HG02571 (cell line): ENCODE measurements at regions not wholly inside any gene's neighbourhood (a gene's known extent, or its start where the extent isn't known, plus 50 kb on each side); places are given as distances from the start of the nearest gene placed in this dataset.
"Not testable (repeated sequence)": the region's sequence is repeated elsewhere in the genome, so short reads cannot be mapped to it uniquely, and the experiment has no call there.

Experiments used
- ATAC-seq: cut with Tn5 transposase; IDR thresholded peaks from one replicate; pipeline ENCODE4 v1.9.1; 2021; ENCODE audit warnings: mild to moderate bottlenecking, moderate library complexity; ENCODE audit not compliant: unreplicated experiment

DNA sequence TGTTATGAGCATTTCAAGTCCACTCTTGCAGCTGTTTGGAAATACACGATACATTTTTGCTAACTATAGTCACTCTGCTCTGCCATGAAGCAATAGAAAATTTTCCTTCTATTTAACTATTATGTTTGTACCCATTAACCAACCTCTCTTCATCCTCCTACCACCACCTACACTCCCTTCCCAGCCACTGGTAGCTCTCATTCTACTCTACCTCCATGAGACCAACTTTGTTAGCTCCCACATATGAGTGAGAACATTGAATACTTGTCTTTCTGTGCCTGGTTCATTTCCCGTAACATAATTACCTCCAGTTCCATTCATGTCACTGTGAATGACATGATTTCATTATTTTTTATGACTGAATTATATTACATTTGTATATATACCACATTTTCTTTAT is 505.9 kb upstream of the CCNG1 start:
- no peak for ATAC-seq

DNA sequence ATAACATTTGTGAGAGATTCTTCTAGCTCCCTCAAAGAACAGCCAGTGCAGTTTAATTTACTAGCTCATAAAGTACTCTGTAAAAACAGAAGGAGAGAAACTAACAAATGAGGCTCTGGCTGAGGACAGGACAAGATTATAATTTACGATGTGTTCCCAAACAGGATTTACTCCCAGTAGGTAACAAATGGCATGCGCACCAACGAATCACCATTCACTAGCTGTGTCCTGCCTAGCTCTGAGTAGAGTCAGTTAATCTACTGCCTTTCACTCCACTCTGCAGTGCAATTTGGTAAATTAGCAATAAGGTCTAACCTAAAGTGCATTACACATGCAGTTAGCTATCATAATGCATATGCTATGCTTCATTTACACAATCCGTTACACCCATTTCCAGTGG is 497.4 kb upstream of the CCNG1 start:
- ATAC-seq, result no peak

DNA sequence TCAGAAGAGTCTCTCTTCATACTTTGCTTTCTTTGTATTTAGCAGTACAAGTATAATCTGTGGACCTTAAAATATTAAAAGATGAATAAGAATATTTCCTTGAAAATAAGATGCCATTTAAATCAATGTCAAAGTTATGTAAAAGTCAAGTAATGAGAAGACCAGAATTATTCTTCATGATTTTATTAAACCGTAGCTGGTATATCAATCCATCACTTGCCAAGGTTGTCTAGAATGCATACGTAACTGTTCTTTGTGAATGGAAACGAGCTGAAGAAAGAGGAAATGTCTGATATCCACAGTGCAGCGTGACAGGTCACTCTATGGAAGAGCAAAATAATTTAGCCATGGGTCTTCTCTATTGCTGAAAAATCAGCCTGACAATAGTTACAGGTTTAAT is 488.7 kb upstream of the CCNG1 start:
- no peak for ATAC-seq

DNA sequence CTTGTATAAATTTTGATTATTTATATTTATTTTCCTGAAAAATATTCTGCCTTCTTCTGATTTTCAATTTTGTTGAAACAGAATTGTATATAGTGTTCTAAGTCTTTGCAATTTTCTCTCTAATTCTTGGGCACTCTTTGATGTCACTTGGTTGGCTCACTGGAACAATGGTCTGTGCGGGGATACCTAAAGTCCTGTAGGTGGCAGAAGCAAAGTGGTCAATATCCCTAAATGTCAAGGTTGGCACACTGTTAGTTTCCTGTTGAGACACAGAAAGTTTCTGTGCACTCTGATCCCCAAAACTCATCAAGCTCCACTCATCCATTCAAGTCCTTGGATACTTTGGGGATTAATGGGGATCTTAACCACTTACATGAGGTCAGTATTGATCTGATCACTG is 480.8 kb upstream of the CCNG1 start:
- ATAC-seq, result no peak

DNA sequence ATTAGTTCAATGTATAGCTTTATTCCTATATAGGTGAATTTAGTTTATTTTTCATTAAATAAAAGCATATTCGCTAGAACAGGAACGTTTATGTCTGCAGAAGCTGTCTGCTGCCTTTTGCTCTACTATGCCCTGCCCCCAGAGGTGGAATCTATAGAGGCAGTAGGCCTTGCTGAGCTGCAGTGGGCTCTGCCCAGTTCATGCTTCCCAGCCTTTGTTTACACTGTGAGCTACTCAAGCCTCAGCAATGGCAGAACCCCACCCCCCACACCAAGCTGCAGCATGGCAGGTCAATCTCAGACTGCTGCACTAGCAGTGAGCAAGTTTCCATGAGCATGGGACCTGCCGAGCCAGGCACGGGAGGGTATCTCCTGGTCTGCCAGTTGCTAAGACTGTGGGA is 473.3 kb upstream of the CCNG1 start:
- not testable (repeated sequence) for ATAC-seq

DNA sequence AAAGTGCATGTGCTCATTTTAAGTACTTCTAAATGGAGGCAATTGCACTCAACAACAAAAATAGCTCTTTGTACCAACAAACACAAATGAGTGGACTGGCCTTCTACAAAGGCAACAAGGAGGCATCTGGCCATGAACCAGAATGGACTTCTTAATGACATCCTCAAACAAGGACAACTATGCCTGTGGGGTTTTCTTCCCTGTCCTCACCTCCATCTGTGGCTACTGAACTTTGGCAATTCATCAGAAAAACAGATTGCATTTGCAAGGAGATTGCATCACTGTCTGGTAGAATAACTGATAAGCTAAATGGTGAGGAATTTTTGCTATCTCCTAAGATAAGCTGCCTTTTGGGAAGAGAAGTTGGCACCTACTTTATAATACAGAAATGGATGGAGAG is 447.3 kb upstream of the CCNG1 start:
- no peak for ATAC-seq

DNA sequence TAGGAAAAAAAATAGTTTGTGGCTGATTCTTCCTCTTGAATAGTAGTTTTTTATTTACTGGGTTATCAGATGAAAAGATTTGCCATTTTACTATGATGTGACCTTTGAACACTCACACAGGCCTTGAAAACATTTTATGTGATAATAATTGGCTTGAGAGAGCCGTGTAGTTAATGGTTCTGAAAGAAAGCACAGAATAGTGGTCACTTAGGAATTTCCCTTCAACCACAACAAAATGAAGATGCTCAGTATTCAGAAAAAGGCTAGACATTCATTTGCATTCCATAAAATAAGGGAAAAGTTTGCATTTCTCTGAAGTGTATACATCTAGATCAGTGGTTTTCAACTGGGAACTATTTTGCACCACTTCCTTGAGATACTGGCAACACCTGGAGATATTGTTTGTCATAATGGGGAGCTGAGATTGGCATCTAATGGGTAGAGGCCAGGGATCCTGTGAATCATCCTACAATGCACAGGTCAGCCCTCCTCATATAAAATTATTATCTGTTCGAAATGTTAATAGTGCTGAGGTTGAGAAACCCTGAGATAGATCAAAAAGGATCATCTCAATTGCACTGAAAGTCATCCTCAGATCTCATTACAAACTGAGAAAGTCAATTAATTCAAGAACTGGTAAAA is 446.4 kb upstream of the CCNG1 start:
- peak; percentile 70 for ATAC-seq

DNA sequence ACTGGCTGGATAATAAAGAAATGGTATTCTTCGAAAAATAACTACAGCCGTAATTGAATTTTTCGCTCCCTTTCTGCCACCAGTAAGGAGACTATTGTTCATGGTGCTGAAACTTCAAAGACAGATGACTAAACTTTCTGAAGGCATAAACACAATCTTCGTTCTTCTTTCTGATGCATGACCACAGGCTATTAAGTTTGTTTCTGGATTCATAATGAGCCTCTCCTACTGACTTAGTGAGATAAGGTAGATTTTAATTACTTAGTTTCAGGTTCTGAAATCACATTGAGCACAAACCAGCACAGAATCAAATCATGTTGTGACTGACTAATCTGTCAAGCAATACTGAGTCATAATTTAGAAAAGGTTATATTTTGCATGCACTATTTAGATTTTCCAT is 441.8 kb upstream of the CCNG1 start:
- no peak for ATAC-seq

DNA sequence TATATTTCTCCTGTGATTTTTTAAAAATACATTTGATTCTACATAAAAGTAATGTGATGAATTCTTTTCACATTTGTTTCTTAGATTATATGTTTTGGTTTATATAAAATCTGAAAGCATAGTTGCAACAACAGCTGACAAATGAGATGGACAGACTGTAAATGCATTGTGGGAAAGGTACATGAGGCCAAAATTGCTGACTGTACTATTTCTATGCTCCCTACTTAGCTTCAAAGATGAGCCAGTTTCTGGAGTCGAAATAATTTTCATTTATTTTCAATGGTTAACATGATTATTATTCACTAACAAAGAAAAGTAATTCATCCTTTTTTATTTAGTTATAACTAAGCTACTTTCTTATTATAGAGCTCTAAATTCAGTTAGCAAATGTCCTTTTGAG is 441.3 kb upstream of the CCNG1 start:
- no peak for ATAC-seq

DNA sequence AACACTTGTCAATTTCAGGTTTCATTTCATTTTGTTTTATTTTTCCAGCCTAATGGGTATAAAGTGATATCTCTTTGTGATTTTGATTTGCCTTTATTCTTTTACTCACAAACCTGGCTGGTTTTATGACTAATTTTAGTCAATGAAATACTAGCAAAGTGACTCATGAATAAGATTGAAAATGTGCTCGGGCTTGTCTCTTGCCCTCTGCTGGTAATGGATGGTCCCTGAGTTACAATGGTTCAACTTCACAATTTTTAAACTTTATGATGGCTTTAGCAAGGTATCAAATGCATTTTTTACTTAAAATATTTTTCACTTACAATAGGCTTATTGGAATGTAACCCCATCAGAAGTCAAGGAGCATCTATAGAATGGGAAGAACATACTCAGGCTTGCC is 431.4 kb upstream of the CCNG1 start:
- ATAC-seq, result no peak

DNA sequence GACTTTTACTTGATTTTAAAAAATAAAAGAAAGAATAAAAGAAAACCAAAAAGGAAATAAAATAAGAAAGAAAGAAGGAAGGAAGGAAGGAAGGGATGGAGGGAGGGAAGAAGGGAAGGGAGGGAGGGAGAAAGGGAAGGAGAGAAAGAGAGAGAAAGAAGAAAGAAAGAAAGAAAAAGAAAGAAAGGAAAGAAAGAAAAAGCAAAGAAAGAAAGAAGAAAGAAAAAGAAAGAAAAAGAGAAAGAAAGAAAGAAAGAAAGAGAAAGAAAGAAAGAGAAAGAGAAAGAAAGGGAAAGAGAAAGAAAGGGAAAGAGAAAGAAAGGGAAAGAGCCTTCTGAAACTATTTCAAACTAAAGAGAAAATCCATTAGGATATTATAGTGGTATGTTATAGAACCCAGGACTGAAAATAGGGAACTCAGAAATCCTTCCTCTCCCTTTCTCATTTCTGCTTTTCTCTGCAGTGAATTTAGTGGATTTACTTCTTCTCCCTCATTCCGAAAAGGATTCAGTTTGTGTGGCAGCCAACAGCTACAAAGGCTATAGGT is 414.7 kb upstream of the CCNG1 start:
- no peak for ATAC-seq

DNA sequence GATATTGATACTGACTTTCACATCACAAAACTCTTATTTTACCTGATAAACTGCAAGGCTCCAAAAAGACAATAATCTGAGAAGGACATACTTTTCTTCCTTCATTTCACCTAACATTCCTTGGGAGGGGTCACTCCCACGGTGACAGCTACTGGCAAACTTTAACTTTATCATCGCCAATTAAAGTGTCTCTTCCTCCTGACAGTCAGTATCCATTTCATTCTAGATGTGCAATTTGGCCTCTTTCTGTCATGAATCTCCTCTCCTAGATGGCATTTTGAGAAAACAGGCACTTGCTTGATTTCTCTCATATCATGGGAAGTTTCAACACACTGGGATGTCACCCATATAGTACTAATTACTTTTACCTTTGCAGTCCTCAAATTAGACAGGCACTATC is 413.5 kb upstream of the CCNG1 start:
- ATAC-seq, result no peak

DNA sequence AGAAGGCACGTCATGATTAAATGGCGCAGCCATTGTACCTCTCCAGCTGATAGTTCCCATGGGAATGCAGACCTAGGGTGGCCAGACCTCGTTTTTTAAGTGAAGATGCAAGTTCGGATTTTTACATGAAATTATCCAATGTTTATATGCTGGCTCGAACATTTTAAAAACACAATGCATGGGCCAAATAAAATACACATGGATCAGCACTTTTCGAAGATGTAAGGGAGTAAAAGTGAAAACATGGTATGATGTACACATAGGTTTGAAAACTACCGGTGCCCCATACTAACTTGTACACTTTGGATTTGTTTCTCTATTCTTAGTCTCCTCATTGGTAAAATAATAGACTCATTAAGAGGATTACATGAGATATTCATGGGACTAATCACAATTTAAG is 412.5 kb upstream of the CCNG1 start:
- no peak for ATAC-seq

DNA sequence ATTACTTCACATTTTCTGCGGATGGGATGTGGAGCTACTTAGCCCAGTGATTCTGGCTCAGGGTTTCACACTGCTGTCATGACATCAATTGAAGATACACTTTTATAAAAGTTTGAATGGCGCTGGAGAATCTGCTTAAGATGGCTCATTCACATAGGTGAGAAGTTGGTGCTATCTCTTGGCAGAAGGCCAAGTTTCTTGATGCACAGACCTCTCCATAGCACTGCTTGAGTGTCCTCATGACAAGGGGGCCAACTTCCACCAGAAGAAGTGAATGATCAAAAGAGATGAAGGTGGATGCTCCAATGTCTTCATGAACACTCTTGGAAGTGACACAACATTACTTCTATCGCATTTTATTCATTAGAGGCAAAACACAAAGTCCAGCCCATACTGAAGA is 403.7 kb upstream of the CCNG1 start:
- no peak for ATAC-seq

DNA sequence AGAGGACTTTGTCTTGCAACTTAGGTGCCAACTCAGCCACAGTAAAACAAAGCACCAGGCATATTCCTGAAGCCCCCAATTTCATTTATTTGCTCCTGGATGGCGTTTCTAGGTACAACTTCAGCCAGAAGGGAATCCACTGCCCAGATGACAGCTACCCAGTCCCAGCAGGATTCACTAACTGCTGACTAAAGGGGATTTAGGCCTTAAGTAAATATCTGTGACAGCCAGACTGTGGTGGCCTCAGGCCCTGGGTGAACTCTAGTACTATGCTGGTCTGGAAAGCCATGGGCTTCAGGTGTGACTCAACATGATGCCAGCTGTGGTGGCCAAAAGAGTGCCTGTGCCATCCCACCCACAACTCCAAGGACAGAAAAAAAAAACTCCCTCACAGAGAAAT is 396.1 kb upstream of the CCNG1 start:
- no peak for ATAC-seq

DNA sequence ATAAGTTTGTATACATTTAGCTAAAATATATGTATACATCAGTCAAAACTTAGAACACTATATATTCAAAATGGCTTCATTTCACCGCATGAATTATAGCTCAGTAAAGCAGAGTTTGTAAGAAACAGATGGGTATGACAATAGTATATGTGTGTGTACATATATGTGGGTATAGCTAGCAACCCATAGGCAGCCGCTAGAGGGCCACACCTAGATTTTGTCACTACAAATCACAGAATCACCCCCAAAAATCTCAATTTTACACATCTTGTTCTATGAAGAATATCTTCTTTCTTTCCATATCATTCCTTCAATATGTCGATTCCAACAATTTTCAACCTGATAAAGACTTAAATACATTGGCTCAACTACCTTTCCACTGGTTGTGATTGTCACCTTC is 357.8 kb upstream of the CCNG1 start:
- no peak for ATAC-seq

DNA sequence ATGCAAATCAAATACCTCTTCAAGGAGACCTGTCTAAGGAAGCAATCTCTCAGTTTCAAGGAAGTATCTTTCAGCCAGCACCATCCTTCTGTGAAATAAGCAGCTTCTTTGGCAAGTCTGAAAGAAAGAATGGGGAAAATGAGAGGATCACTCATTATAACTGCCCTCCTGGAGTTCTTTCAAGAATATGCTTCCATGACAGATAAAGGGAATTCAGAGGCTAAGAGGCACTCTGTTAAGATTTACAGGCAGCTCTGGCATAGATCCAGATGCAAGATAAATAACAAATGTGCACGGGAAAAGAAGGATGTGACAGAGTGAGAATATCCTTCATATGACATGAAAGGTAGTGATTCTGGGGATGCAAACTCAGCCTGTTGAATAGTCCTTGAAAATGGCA is 348.2 kb upstream of the CCNG1 start:
- no peak for ATAC-seq

DNA sequence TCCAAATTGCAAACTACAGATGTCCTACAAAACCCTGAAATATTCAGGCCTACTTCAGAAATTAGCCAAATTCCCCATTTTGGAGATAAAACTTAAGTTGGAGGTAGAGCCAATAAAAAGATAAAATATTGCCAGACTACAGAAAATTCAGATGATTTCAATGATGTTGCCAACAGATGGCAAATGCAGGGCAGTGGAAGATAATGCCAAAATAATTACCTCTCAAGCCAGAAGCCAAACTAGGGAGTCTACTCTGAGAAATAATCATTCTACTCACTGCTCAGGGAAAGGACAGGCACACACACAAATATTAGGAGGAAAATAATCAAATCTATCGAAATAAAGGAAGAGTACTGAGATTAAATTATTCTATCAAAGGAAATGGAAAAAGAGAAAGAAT is 347.5 kb upstream of the CCNG1 start:
- no peak for ATAC-seq

DNA sequence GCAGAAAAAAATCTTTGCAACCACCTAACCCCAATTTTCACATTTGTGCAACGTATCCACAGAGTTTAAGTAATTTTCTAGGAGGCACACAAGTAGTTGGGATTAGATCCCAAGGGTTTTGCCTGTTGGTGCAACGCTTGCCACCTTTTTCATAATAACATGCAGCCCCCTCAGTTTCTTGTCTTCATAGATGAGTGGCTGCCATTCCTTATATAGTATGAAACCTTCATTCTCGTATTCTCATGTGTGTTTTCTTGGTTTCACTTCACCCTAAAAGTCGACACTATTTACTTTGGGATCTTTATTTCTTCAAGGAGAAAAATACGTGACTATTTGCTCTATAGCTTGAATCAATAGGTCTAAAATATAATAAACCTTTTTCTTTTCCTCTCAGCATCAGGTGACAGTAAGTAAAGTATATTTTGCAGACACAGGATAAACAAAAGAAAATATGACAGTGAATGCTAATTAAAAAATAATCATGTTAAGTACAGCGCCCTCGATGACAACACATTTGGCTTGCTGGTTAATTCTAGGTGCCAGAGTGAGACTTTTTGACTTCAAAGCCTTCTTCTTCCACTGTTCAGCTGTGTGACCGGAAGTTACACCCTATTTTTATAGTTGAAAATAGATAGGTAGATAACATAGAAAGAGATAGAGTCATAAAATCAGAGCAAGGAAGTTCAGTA is 342.8 kb upstream of the CCNG1 start:
- ATAC-seq, result peak; percentile 91

DNA sequence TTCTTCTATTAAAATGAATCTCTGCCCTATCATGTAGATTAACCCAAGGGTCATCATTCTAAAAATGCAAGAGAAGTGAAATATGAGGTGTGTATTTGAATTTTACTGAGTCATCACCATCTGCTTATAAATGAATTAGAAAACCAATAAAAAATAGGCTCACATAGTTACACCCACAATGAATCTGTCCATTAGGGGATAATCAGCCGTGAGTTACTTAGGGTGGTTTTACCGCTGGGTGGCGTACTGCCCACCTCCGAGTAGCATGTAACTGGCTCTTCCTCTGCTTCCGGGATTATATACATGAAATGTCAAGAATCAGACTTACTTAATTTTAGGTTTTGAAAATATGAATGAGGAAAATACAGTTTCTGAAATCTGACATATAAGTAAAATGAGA is 332.9 kb upstream of the CCNG1 start:
- no peak for ATAC-seq

DNA sequence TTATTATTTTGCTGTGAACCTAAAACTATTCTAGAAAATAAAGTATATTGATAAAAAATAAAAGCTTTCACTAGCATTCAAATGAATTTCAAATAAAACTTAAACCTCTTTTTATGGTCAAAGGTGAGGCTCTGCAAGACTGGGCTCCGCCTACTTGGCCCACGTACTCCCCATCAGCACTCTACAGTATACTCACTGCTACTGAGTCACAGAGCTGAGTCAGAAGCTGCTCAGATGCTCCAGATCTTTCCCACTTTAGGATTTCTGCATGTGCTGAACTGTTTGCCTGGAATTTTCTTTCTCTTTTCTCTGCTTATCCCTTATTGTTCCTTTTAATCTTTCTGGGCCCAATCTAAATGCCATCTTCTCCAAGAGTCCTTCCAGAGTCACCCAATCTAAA is 331.9 kb upstream of the CCNG1 start:
- ATAC-seq, result no peak

DNA sequence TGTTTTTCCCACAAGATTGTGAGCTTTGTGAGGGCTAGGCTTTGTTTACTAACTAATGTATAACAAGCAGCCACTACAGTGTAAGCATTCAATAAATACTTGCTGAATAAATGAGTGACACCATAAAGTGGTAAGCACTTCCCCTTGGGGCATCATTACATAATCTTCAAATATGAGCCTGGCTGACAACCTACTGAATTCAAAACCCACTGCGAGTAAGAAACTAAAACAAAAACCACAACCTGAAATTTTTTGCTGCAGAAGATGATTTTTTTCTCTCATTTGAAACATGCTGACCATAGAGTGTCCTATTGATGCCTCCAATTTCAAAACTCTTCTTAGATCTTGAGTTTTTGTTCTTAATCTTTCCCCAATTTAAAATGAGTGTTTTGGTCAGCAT is 331.3 kb upstream of the CCNG1 start:
- no peak for ATAC-seq

DNA sequence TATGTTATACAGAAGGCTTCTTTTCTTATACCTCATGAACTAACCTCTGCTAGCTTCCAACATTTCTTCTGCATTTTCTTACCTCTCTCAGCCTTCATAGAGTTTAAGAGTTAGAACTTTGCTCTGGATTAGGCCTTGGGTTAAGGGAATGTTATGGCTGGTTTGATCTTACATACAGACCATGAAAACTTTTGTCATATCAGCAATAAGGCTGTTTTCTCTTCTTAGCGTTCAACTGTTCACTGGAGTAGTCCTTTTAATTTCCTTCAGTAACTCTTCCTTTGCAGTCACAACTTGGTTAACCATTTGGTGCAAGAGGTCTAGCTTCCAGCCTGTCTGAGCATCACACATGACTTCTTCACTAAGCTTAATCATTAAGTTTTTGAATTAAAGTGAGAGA is 329.0 kb upstream of the CCNG1 start:
- no peak for ATAC-seq
